Natural killer cell (primary cell): ENCODE measurements at regions not wholly inside any gene's neighbourhood (a gene's known extent, or its start where the extent isn't known, plus 50 kb on each side); places are given as distances from the start of the nearest gene placed in this dataset.

Experiments
- ATAC-seq, 3 donors: fragments of 150-1000 bp in 2 of 3; fragments of 200-7000 bp in 1 of 3; cut with Tn5 transposase; 1 replicate in 1 of 3; 2 replicates in 2 of 3; pipeline ENCODE4 v1.10.0; 2021; ENCODE audit warnings: mild to moderate bottlenecking in 2 of 3, moderate library complexity in 2 of 3
- DNase-seq, 2 donors: peaks; one replicate each; pipeline versions ENCODE4 v3.0.0 to v3.0.0-alpha.2; 2013 to 2021; ENCODE audit warnings: mixed read lengths in 1 of 2
- H3K27ac ChIP-seq: one replicate; pipeline ENCODE4 v1.5.1; 2013; ENCODE audit warnings: mild to moderate bottlenecking, low read length
- H3K27me3 ChIP-seq: one replicate; pipeline ENCODE4 v1.6.1; 2013; ENCODE audit warnings: low read length; ENCODE audit not compliant: control insufficient read depth, insufficient read depth
- H3K36me3 ChIP-seq: one replicate; pipeline ENCODE4 v1.6.1; 2013; ENCODE audit warnings: low read length; ENCODE audit not compliant: control insufficient read depth, insufficient read depth
- H3K4me1 ChIP-seq: one replicate; pipeline ENCODE4 v1.6.1; 2013; ENCODE audit warnings: low read length; ENCODE audit not compliant: control insufficient read depth, insufficient read depth
- H3K4me3 ChIP-seq: one replicate; pipeline ENCODE4 v1.5.1; 2013; ENCODE audit warnings: low read length
- H3K9me3 ChIP-seq: one replicate; pipeline ENCODE4 v1.6.1; 2013; ENCODE audit warnings: low read length; ENCODE audit not compliant: control insufficient read depth, insufficient read depth
- H3K27ac Mint-ChIP-seq, 2 donors: one replicate each; pipeline ENCODE4 v1.8.0; 2022; ENCODE audit warnings: mild to moderate bottlenecking in 2 of 2, mixed read lengths in 2 of 2, moderate library complexity in 1 of 2
- H3K27me3 Mint-ChIP-seq, 2 donors: one replicate each; pipeline ENCODE4 v1.8.0; 2022; ENCODE audit warnings: low read depth in 2 of 2, mixed read lengths in 2 of 2
- H3K36me3 Mint-ChIP-seq: one replicate; pipeline ENCODE4 v1.8.0; 2022; ENCODE audit warnings: mixed read lengths
- H3K4me1 Mint-ChIP-seq, 2 donors: one replicate each; pipeline ENCODE4 v1.8.0; 2022; ENCODE audit warnings: mixed read lengths in 2 of 2
- H3K4me3 Mint-ChIP-seq: one replicate; pipeline ENCODE4 v1.8.0; 2022; ENCODE audit warnings: mild to moderate bottlenecking, moderate library complexity, mixed read lengths
- H3K9me3 Mint-ChIP-seq, 2 donors: one replicate each; pipeline ENCODE4 v1.8.0; 2022; ENCODE audit warnings: mixed read lengths in 2 of 2
- CTCF ChIP-seq: fragments of 200-600 bp; IDR thresholded peaks from one replicate; pipeline ENCODE4 v1.8.0; 2022; ENCODE audit warnings: antibody characterized with exemption
- WGBS: methylation state at CpG from one replicate; pipeline ENCODE4 v1.1.7; 2013; ENCODE audit warnings: missing lambda C conversion rate; ENCODE audit not compliant: insufficient coverage; 5-methylcytosine and 5-hydroxymethylcytosine counted together
- intact Hi-C: fragments of 100-400 bp; cut with micrococcal nuclease; formaldehyde crosslinking; loops from one replicate; pipeline ENCODE4 v1.14.2; 2022

DNA sequence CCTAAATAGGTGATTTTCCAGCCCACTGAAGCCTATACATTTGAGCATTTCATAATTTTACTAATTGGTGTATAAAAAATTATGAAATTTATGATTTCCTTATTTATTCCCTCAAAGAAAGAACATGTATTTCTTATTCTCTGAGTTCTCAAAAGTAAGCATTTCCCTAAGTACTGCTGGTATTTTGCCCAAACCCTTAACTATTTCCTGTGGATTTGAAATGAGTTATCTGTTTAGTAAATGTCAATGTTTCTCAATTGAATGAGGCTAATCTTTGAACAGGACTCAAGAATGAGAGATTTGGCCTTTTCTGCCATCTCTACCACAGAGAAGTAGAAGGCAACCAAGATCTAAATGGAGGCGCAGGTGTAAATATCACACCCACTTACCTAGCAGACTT lies 751.7 kb downstream of the TLE1 start:
- H3K27me3 ChIP-seq, result no peaks in the 10 kb centered on the region
- H3K4me3 Mint-ChIP-seq, result no peak overlapping the region
- intact Hi-C loops, result no loop called here
- no peak for TF ChIP-seq CTCF
- no peaks in the 10 kb centered on the region for H3K4me1 Mint-ChIP-seq
- WGBS, result 93% methylated on average over 1 of the region's 1 CpG
- H3K4me1 ChIP-seq, result no peaks in the 10 kb centered on the region
- H3K9me3 ChIP-seq, result no peaks in the 10 kb centered on the region
- no peaks in the 10 kb centered on the region for H3K36me3 Mint-ChIP-seq
- no peak overlapping the region for H3K4me3 ChIP-seq
- no peak for DNase-seq
- no peak overlapping the region for H3K27ac Mint-ChIP-seq
- no peak for ATAC-seq
- H3K9me3 Mint-ChIP-seq, result peaks cover 14 to 19% of the 10 kb centered on the region in 2 donors
- H3K27me3 Mint-ChIP-seq, result no peaks in the 10 kb centered on the region
- H3K27ac ChIP-seq, result no peak overlapping the region
- no peaks in the 10 kb centered on the region for H3K36me3 ChIP-seq

DNA sequence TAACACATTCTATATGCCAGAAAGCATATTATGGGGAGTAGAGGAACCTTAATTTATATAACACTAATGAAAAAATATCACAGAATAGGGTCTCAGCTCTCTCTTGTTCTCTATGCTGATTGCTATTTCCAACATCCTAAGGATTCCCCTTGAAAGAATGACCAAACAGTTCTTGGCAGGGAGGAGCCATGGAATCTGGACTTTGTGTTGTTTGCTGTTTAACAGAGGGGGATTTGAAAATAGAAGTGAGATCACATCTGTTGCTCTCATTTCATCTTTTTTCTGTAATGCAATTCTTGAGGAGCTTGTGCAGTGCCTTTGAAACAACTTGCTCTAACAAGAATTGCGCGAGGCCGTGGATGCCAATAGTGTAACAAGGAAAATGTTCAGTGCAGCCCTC lies 755.3 kb downstream of the TLE1 start:
- no peak overlapping the region for H3K4me3 Mint-ChIP-seq
- Histone ChIP-seq H3K27ac (no peak overlapping the region), H3K27me3 (no peaks in the 10 kb centered on the region), H3K36me3 (no peaks in the 10 kb centered on the region), H3K9me3 (no peaks in the 10 kb centered on the region), H3K4me1 (no peaks in the 10 kb centered on the region), H3K4me3 (no peak overlapping the region)
- TF ChIP-seq CTCF, result no peak
- no peak overlapping the region for H3K27ac Mint-ChIP-seq
- no peaks in the 10 kb centered on the region for H3K4me1 Mint-ChIP-seq
- ATAC-seq (no peak), DNase-seq (no peak)
- intact Hi-C loops, result no loop called here
- H3K36me3 Mint-ChIP-seq, result no peaks in the 10 kb centered on the region
- no peaks in the 10 kb centered on the region for H3K27me3 Mint-ChIP-seq
- peaks cover 9 to 11% of the 10 kb centered on the region in 2 donors for H3K9me3 Mint-ChIP-seq
- WGBS, result 99% methylated on average over 3 of the region's 3 CpGs

GRCh38 chr9:80932947-80933780 lies 756.2 kb downstream of the TLE1 start:
- WGBS, result 78% methylated on average over 6 of the region's 7 CpGs

More at GRCh38 chr9:80932947-80933780, 756.2 kb downstream of the TLE1 start:
- H3K27me3 Mint-ChIP-seq, result no peaks in the 10 kb centered on the region
- Histone ChIP-seq H3K36me3 (no peaks in the 10 kb centered on the region), H3K27me3 (no peaks in the 10 kb centered on the region), H3K4me1 (no peaks in the 10 kb centered on the region), H3K9me3 (no peaks in the 10 kb centered on the region), H3K4me3 (no peak overlapping the region), H3K27ac (no peak overlapping the region)
- H3K36me3 Mint-ChIP-seq, result no peaks in the 10 kb centered on the region
- H3K4me3 Mint-ChIP-seq, result no peak overlapping the region
- no peak overlapping the region for H3K27ac Mint-ChIP-seq
- intact Hi-C loops, result no loop called here
- TF ChIP-seq CTCF, result no peak
- no peaks in the 10 kb centered on the region for H3K4me1 Mint-ChIP-seq
- H3K9me3 Mint-ChIP-seq, result peaks cover 9 to 11% of the 10 kb centered on the region in 2 donors
- no peak for ATAC-seq
- no peak for DNase-seq
